ENCODE measurements at regions not wholly inside any gene's neighbourhood (a gene's known extent, or its start where the extent isn't known, plus 50 kb on each side); places are given as distances from the start of the nearest gene placed in this dataset.

GRCh38 chr12:67459173-67459572, 189.4 kb upstream of the DYRK2 start:
- TF ChIP-seq CTCF (conservative IDR thresholded peaks at IDR 0.05; ENCODE audit: low read depth, low read length) (no peak), EZH2 (IDR thresholded peaks at IDR 0.05; ENCODE audit: borderline replicate concordance, low read depth, low read length, poor library complexity, severe bottlenecking) (no peak)

Data from A673 (cell line).